ENCODE measurements at regions not wholly inside any gene's neighbourhood (a gene's known extent, or its start where the extent isn't known, plus 50 kb on each side); places are given as distances from the start of the nearest gene placed in this dataset.

- Histone ChIP-seq H3K4me3 (ENCODE audit: low read depth in 1 of 2, low read length in 2 of 2) (no peak overlapping the region), H3K4me1 (ENCODE audit: control insufficient read depth in 1 of 2, insufficient read depth in 2 of 2, low read length in 2 of 2) (peaks cover 0 to 4% of the 10 kb centered on the region in 2 donors), H3K9ac (ENCODE audit: low read depth in 1 of 2, low read length in 2 of 2) (no peak overlapping the region), H3K27ac (ENCODE audit: low read depth, low read length) (no peak overlapping the region), H3K36me3 (ENCODE audit: control insufficient read depth in 1 of 2, insufficient read depth in 2 of 2, low read length in 2 of 2) (no peaks in the 10 kb centered on the region), H3K27me3 (ENCODE audit: control insufficient read depth in 1 of 2, insufficient read depth in 2 of 2, low read length in 2 of 2) (no peaks in the 10 kb centered on the region), H3K9me3 (ENCODE audit: control insufficient read depth in 1 of 2, low read length in 2 of 2) (no peaks in the 10 kb centered on the region)
These were observed 75.0 kb upstream of the RBBP8 start for GRCh38 chr18:22858121-22858520.

GRCh38 chr18:22860807-22861206, 72.3 kb upstream of the RBBP8 start:
- H3K4me1 ChIP-seq (ENCODE audit: control insufficient read depth in 1 of 2, insufficient read depth in 2 of 2, low read length in 2 of 2): peaks cover 0 to 4% of the 10 kb centered on the region in 2 donors

GRCh38 chr18:22865354-22866116, 67.6 kb upstream of the RBBP8 start:
- Histone ChIP-seq H3K4me1 (ENCODE audit: control insufficient read depth in 1 of 2, insufficient read depth in 2 of 2, low read length in 2 of 2) (peaks cover 0 to 5% of the 10 kb centered on the region in 2 donors), H3K9ac (ENCODE audit: low read depth in 1 of 2, low read length in 2 of 2) (no peak overlapping the region), H3K9me3 (ENCODE audit: control insufficient read depth in 1 of 2, low read length in 2 of 2) (no peaks in the 10 kb centered on the region), H3K27me3 (ENCODE audit: control insufficient read depth in 1 of 2, insufficient read depth in 2 of 2, low read length in 2 of 2) (no peaks in the 10 kb centered on the region), H3K4me3 (ENCODE audit: low read depth in 1 of 2, low read length in 2 of 2) (peak overlapping the region; percentile 8 to 54), H3K36me3 (ENCODE audit: control insufficient read depth in 1 of 2, insufficient read depth in 2 of 2, low read length in 2 of 2) (no peaks in the 10 kb centered on the region), H3K27ac (ENCODE audit: low read depth, low read length) (no peak overlapping the region)

More at GRCh38 chr18:22860807-22861206, 72.3 kb upstream of the RBBP8 start:
- no peak overlapping the region for H3K27ac ChIP-seq (ENCODE audit: low read depth, low read length)
- no peaks in the 10 kb centered on the region for H3K9me3 ChIP-seq (ENCODE audit: control insufficient read depth in 1 of 2, low read length in 2 of 2)
- H3K4me3 ChIP-seq (ENCODE audit: low read depth in 1 of 2, low read length in 2 of 2): no peak overlapping the region
- no peak overlapping the region for H3K9ac ChIP-seq (ENCODE audit: low read depth in 1 of 2, low read length in 2 of 2)
- H3K36me3 ChIP-seq (ENCODE audit: control insufficient read depth in 1 of 2, insufficient read depth in 2 of 2, low read length in 2 of 2): no peaks in the 10 kb centered on the region
- no peaks in the 10 kb centered on the region for H3K27me3 ChIP-seq (ENCODE audit: control insufficient read depth in 1 of 2, insufficient read depth in 2 of 2, low read length in 2 of 2)

- peaks cover 19 to 25% of the 10 kb centered on the region in 2 donors for H3K4me1 ChIP-seq (ENCODE audit: control insufficient read depth in 1 of 2, insufficient read depth in 2 of 2, low read length in 2 of 2)
- H3K9me3 ChIP-seq (ENCODE audit: control insufficient read depth in 1 of 2, low read length in 2 of 2): no peaks in the 10 kb centered on the region
- no peak overlapping the region for H3K9ac ChIP-seq (ENCODE audit: low read depth in 1 of 2, low read length in 2 of 2)
- H3K4me3 ChIP-seq (ENCODE audit: low read depth in 1 of 2, low read length in 2 of 2): no peak overlapping the region
- no peaks in the 10 kb centered on the region for H3K27me3 ChIP-seq (ENCODE audit: control insufficient read depth in 1 of 2, insufficient read depth in 2 of 2, low read length in 2 of 2)
- no peaks in the 10 kb centered on the region for H3K36me3 ChIP-seq (ENCODE audit: control insufficient read depth in 1 of 2, insufficient read depth in 2 of 2, low read length in 2 of 2)
- no peak overlapping the region for H3K27ac ChIP-seq (ENCODE audit: low read depth, low read length)
These were observed 64.3 kb upstream of the RBBP8 start for GRCh38 chr18:22868831-22869230.

GRCh38 chr18:22871809-22872525, 61.2 kb upstream of the RBBP8 start:
- Histone ChIP-seq H3K27ac (ENCODE audit: low read depth, low read length) (no peak overlapping the region), H3K4me1 (ENCODE audit: control insufficient read depth in 1 of 2, insufficient read depth in 2 of 2, low read length in 2 of 2) (peaks cover 20 to 27% of the 10 kb centered on the region in 2 donors), H3K9me3 (ENCODE audit: control insufficient read depth in 1 of 2, low read length in 2 of 2) (no peaks in the 10 kb centered on the region), H3K27me3 (ENCODE audit: control insufficient read depth in 1 of 2, insufficient read depth in 2 of 2, low read length in 2 of 2) (no peaks in the 10 kb centered on the region), H3K36me3 (ENCODE audit: control insufficient read depth in 1 of 2, insufficient read depth in 2 of 2, low read length in 2 of 2) (no peaks in the 10 kb centered on the region), H3K4me3 (ENCODE audit: low read depth in 1 of 2, low read length in 2 of 2) (no peak overlapping the region), H3K9ac (ENCODE audit: low read depth in 1 of 2, low read length in 2 of 2) (no peak overlapping the region)

GRCh38 chr18:22872900-22873537, 60.1 kb upstream of the RBBP8 start:
- peaks cover 20 to 27% of the 10 kb centered on the region in 2 donors for H3K4me1 ChIP-seq (ENCODE audit: control insufficient read depth in 1 of 2, insufficient read depth in 2 of 2, low read length in 2 of 2)
- no peaks in the 10 kb centered on the region for H3K36me3 ChIP-seq (ENCODE audit: control insufficient read depth in 1 of 2, insufficient read depth in 2 of 2, low read length in 2 of 2)
- H3K27ac ChIP-seq (ENCODE audit: low read depth, low read length): no peak overlapping the region
- no peak overlapping the region for H3K9ac ChIP-seq (ENCODE audit: low read depth in 1 of 2, low read length in 2 of 2)
- H3K9me3 ChIP-seq (ENCODE audit: control insufficient read depth in 1 of 2, low read length in 2 of 2): no peaks in the 10 kb centered on the region
- peak overlapping the region; percentile 53 to 60 for H3K4me3 ChIP-seq (ENCODE audit: low read depth in 1 of 2, low read length in 2 of 2)
- no peaks in the 10 kb centered on the region for H3K27me3 ChIP-seq (ENCODE audit: control insufficient read depth in 1 of 2, insufficient read depth in 2 of 2, low read length in 2 of 2)

- H3K27ac ChIP-seq (ENCODE audit: low read depth, low read length): no peak overlapping the region
- H3K9me3 ChIP-seq (ENCODE audit: control insufficient read depth in 1 of 2, low read length in 2 of 2): no peaks in the 10 kb centered on the region
- no peak overlapping the region for H3K4me3 ChIP-seq (ENCODE audit: low read depth in 1 of 2, low read length in 2 of 2)
- no peaks in the 10 kb centered on the region for H3K36me3 ChIP-seq (ENCODE audit: control insufficient read depth in 1 of 2, insufficient read depth in 2 of 2, low read length in 2 of 2)
- H3K9ac ChIP-seq (ENCODE audit: low read depth in 1 of 2, low read length in 2 of 2): no peak overlapping the region
- no peaks in the 10 kb centered on the region for H3K27me3 ChIP-seq (ENCODE audit: control insufficient read depth in 1 of 2, insufficient read depth in 2 of 2, low read length in 2 of 2)
- H3K4me1 ChIP-seq (ENCODE audit: control insufficient read depth in 1 of 2, insufficient read depth in 2 of 2, low read length in 2 of 2): peaks cover 0 to 10% of the 10 kb centered on the region in 2 donors
These were observed 53.8 kb upstream of the RBBP8 start for GRCh38 chr18:22879293-22879692.

- peaks cover 0 to 5% of the 10 kb centered on the region in 2 donors for H3K4me1 ChIP-seq (ENCODE audit: control insufficient read depth in 1 of 2, insufficient read depth in 2 of 2, low read length in 2 of 2)
- no peaks in the 10 kb centered on the region for H3K9me3 ChIP-seq (ENCODE audit: control insufficient read depth in 1 of 2, low read length in 2 of 2)
- H3K4me3 ChIP-seq (ENCODE audit: low read depth in 1 of 2, low read length in 2 of 2): no peak overlapping the region
- H3K9ac ChIP-seq (ENCODE audit: low read depth in 1 of 2, low read length in 2 of 2): no peak overlapping the region
- no peak overlapping the region for H3K27ac ChIP-seq (ENCODE audit: low read depth, low read length)
- H3K27me3 ChIP-seq (ENCODE audit: control insufficient read depth in 1 of 2, insufficient read depth in 2 of 2, low read length in 2 of 2): no peaks in the 10 kb centered on the region
- no peaks in the 10 kb centered on the region for H3K36me3 ChIP-seq (ENCODE audit: control insufficient read depth in 1 of 2, insufficient read depth in 2 of 2, low read length in 2 of 2)
These were observed 51.0 kb upstream of the RBBP8 start for GRCh38 chr18:22882084-22882483.

- Histone ChIP-seq H3K27me3 (ENCODE audit: control insufficient read depth in 1 of 2, insufficient read depth in 2 of 2, low read length in 2 of 2) (no peaks in the 10 kb centered on the region), H3K27ac (ENCODE audit: low read depth, low read length) (no peak overlapping the region), H3K36me3 (ENCODE audit: control insufficient read depth in 1 of 2, insufficient read depth in 2 of 2, low read length in 2 of 2) (no peaks in the 10 kb centered on the region), H3K9ac (ENCODE audit: low read depth in 1 of 2, low read length in 2 of 2) (no peak overlapping the region), H3K9me3 (ENCODE audit: control insufficient read depth in 1 of 2, low read length in 2 of 2) (no peaks in the 10 kb centered on the region), H3K4me1 (ENCODE audit: control insufficient read depth in 1 of 2, insufficient read depth in 2 of 2, low read length in 2 of 2) (peaks cover 0 to 5% of the 10 kb centered on the region in 2 donors), H3K4me3 (ENCODE audit: low read depth in 1 of 2, low read length in 2 of 2) (no peak overlapping the region)
These were observed 49.9 kb upstream of the RBBP8 start for GRCh38 chr18:22883179-22883578.
